Pancreas (tissue), 10 donors: ENCODE measurements at regions not wholly inside any gene's neighbourhood (a gene's known extent, or its start where the extent isn't known, plus 50 kb on each side); places are given as distances from the start of the nearest gene placed in this dataset.
"Not testable (repeated sequence)": the region's sequence is repeated elsewhere in the genome, so short reads cannot be mapped to it uniquely, and the experiment has no call there.

Experiments used
- ATAC-seq, 4 donors: fragments of 200-7000 bp; cut with Tn5 transposase; one replicate each; pipeline versions ENCODE4 v1.8.0 to v1.9.1; 2020; ENCODE audit warnings: mild to moderate bottlenecking in 4 of 4, moderate library complexity in 4 of 4
- DNase-seq, 6 donors: peaks; one replicate each; pipeline ENCODE4 v3.0.0-alpha.2; 2020
- FAIRE-seq: peaks from 2 replicates; lab custom pipeline; 2012; peaks lifted over from hg19 to GRCh38; lab: Jason Lieb, UNC
- H3K27ac ChIP-seq, 4 donors: fragments of 200-600 bp; sonication (generic); 1 replicate in 3 of 4; 2 replicates in 1 of 4; pipeline versions ENCODE4 v1.5.0 to v1.8.0; 2020
- H3K27me3 ChIP-seq, 4 donors: fragments of 200-600 bp; one replicate each; pipeline ENCODE4 v1.8.0; 2021
- H3K36me3 ChIP-seq, 3 donors: fragments of 200-600 bp; sonication (generic) in 1 of 3; one replicate each; pipeline versions ENCODE4 v1.5.0 to v1.8.0; 2020 to 2021
- H3K4me1 ChIP-seq, 3 donors: fragments of 200-600 bp; one replicate each; pipeline ENCODE4 v1.8.0; 2021
- H3K4me3 ChIP-seq, 4 donors: fragments of 200-600 bp; sonication (generic) in 2 of 4; one replicate each; pipeline versions ENCODE4 v1.5.0 to v1.8.0; 2020 to 2021
- H3K9me3 ChIP-seq, 4 donors: fragments of 200-600 bp; one replicate each; pipeline ENCODE4 v1.8.0; 2021
- WGBS, 2 donors: extraction: QIAGEN DNeasy Blood & Tissue Kit; methylation state at CpG; one replicate each; pipeline ENCODE4 v1.1.7; 2013; 5-methylcytosine and 5-hydroxymethylcytosine counted together
- intact Hi-C, 3 donors: fragments of 100-400 bp; cut with DNase I; formaldehyde crosslinking; loops; one replicate each; pipeline versions ENCODE4 v1.11.1 to v1.14.2; 2022
- TF ChIP-seq, protein P1 (sequence below), 4 donors: fragments of 200-600 bp; sonication (generic) in 3 of 4; IDR thresholded peaks; one replicate each; pipeline versions ENCODE4 v1.5.0 to v1.8.0; 2021; ENCODE audit warnings: antibody characterized with exemption in 4 of 4
- donor health status: healthy with polysubstance abuse.
- donor health status: DM: no; HTN: no; CAD: no; lungs with moderate emphysema.
- donor health status: DM: no; HTN: no; CAD: no.
- donor health status: control.
- donor health status: control.
- donor health status: Bipolar disorder and iron deficiency.
- donor health status: DM: yes; HTN: yes; CAD: no.
- donor health status: DM: no; HTN: no; CAD: no.
- donor health status: DM: no; HTN: no; CAD: no.
- donor health status: DM: yes; HTN: yes; CAD: no.

DNA sequence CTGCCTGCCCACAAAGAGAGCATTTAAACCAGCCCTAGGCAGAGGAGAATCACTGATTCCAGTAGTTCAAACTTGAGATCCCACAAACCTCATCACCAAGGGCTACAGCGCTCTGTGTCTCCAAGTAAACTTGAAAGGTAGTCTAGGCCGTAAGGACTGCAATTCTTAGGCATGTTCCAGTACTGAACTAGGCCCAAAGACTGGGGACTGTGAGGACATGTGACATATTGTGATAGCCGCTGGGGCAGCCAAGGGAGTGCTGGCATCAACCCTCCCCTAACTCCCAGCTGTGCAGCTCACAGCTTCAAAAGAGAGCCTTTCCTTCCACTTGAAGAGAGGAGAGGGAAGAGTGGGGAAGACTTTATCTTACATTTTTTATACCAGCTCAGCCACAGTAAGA lies 291.0 kb upstream of the PRR16 start:
- no peaks in the 10 kb centered on the region for H3K4me1 ChIP-seq
- no peaks in the 10 kb centered on the region for H3K9me3 ChIP-seq
- DNase-seq = no peak
- H3K27me3 ChIP-seq = no peaks in the 10 kb centered on the region
- no peaks in the 10 kb centered on the region for H3K36me3 ChIP-seq
- FAIRE-seq = no peak
- H3K4me3 ChIP-seq = no peak overlapping the region
- H3K27ac ChIP-seq = no peak overlapping the region
- intact Hi-C loops = no loop called here
- TF ChIP-seq, protein P1, sequence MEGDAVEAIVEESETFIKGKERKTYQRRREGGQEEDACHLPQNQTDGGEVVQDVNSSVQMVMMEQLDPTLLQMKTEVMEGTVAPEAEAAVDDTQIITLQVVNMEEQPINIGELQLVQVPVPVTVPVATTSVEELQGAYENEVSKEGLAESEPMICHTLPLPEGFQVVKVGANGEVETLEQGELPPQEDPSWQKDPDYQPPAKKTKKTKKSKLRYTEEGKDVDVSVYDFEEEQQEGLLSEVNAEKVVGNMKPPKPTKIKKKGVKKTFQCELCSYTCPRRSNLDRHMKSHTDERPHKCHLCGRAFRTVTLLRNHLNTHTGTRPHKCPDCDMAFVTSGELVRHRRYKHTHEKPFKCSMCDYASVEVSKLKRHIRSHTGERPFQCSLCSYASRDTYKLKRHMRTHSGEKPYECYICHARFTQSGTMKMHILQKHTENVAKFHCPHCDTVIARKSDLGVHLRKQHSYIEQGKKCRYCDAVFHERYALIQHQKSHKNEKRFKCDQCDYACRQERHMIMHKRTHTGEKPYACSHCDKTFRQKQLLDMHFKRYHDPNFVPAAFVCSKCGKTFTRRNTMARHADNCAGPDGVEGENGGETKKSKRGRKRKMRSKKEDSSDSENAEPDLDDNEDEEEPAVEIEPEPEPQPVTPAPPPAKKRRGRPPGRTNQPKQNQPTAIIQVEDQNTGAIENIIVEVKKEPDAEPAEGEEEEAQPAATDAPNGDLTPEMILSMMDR (IDR thresholded peaks at IDR 0.05) = no peak
- no peak for ATAC-seq
- 87 to 89% methylated on average over 3 of the region's 3 CpGs for WGBS, 2 donors

DNA sequence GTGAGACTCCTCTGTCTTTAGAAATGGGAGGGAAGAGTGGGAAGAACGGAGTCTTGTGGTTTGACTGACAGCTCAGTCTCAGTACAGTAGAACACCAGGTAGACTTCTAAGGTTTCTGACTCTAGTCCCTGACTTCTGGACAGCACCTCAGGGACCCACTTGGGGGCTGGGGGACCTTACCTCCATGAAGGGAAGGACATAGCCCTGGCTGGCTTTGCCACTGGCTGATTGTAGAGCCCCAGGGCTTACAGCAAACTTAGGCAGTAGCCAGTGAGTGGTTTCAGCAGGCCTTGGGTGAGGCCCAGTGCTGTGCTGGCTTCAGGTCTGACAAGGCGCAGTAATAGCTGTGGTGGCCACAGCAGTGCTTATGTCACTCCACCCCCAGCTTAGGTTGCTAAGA lies 290.0 kb upstream of the PRR16 start:
- no peaks in the 10 kb centered on the region for H3K27me3 ChIP-seq
- FAIRE-seq (no peak), DNase-seq (peak in 1 of 6 donors; percentile 20), ATAC-seq (no peak)
- WGBS, 2 donors = 80 to 85% methylated on average over 2 of the region's 2 CpGs
- H3K4me3 ChIP-seq = no peak overlapping the region
- no peaks in the 10 kb centered on the region for H3K4me1 ChIP-seq
- TF ChIP-seq, protein P1 (IDR thresholded peaks at IDR 0.05) = no peak
- H3K9me3 ChIP-seq = no peaks in the 10 kb centered on the region
- H3K27ac ChIP-seq = no peak overlapping the region
- intact Hi-C loops = no loop called here
- no peaks in the 10 kb centered on the region for H3K36me3 ChIP-seq

DNA sequence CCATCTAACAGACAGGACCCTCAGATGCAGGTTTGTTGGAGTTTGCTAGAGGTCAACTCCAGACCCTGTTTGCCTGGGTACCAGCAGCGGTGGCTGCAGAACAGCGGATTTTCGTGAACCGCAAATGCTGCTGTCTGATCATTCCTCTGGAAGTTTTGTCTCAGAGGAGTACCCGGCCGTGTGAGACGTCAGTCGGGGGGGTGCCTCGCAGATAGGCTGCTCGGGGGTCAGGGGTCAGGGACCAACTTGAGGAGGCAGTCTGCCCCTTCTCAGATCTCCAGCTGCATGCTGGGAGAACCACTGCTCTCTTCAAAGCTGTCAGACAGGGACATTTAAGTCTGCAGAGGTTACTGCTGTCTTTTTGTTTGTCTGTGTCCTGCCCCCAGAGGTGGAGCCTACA lies 282.9 kb upstream of the PRR16 start:
- H3K36me3 ChIP-seq, H3K27ac ChIP-seq, FAIRE-seq, H3K4me1 ChIP-seq, intact Hi-C loops, H3K9me3 ChIP-seq, H3K4me3 ChIP-seq, ATAC-seq, H3K27me3 ChIP-seq: not testable (repeated sequence)
- DNase-seq = peak in 1 of 6 donors; percentile 19
- 61 to 78% methylated on average over 10 of the region's 10 CpGs for WGBS, 2 donors

DNA sequence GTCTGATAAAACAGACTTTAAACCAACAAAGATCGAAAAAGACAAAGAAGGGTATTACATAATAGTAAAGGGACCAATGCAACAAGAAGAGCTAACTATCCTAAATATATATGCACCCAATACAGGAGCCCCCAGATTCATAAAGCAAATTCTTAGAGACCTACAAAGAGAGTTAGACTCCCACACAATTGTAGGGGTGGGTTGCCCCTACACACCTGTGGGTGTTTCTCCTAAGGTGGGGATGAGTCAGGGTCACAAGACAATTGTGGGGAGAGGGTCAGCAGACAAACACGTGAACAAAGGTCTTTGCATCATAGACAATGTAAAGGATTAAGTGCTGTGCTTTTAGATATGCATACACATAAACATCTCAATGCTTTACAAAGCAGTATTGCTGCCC lies 269.4 kb upstream of the PRR16 start:
- H3K4me3 ChIP-seq, DNase-seq, FAIRE-seq, H3K27me3 ChIP-seq, intact Hi-C loops, H3K27ac ChIP-seq, H3K9me3 ChIP-seq, ATAC-seq, H3K4me1 ChIP-seq, H3K36me3 ChIP-seq: not testable (repeated sequence)
- WGBS, 2 donors = 41 to 62% methylated on average over 2 of the region's 2 CpGs

DNA sequence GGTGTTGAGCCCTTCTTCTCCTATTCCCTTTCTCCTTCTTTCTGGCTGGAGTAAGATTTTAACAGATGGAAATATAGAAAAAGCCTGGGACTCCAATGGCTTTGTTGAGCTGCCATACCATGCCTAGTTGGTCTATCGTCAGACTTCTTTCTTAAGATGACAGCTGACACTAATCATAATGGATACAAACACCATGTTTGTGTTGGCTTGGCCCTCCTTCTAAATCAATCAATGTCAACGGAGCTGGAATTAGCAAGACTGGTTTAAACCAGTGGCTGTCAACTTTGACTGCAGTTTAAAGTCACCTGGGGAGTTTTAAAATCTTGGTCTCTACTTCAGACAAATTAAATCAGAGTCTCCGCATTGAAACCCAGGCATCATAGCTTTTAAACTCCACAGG lies 264.5 kb upstream of the PRR16 start:
- intact Hi-C loops = no loop called here
- TF ChIP-seq, protein P1 (IDR thresholded peaks at IDR 0.05) = no peak

DNA sequence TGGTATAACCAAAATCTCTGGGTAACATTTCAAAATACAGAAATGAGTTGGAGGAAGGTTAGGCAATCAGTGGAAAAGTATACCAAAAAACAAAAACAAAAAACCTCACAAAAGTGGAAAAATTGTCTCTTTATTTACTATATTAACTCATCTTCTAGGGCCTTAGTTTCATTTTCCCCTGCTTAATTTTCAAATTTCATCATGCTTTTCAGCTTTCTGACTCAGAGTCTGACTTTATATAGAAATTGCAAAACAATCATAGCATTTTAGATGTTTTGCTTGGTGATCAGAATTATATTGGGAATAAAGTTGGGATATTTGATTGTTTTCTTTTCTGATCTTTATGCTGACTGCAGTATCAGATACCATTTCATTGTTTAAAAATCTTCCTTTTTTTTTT lies 257.0 kb upstream of the PRR16 start:
- Histone ChIP-seq H3K27ac (no peak overlapping the region), H3K9me3 (no peaks in the 10 kb centered on the region), H3K36me3 (no peaks in the 10 kb centered on the region), H3K27me3 (no peaks in the 10 kb centered on the region), H3K4me1 (no peaks in the 10 kb centered on the region), H3K4me3 (no peak overlapping the region)
- TF ChIP-seq, protein P1 (IDR thresholded peaks at IDR 0.05) = no peak
- no peak for FAIRE-seq
- intact Hi-C loops = no loop called here
- no peak for ATAC-seq
- DNase-seq = no peak

More for the DNA sequence above, 264.5 kb upstream of the PRR16 start:
- Histone ChIP-seq H3K4me3 (no peak overlapping the region), H3K27ac (no peak overlapping the region), H3K4me1 (no peaks in the 10 kb centered on the region), H3K27me3 (no peaks in the 10 kb centered on the region), H3K9me3 (no peaks in the 10 kb centered on the region), H3K36me3 (no peaks in the 10 kb centered on the region)
- ATAC-seq (no peak), DNase-seq (no peak), FAIRE-seq (no peak)
- WGBS, 2 donors = 8 to 33% methylated on average over 3 of the region's 3 CpGs
